ENCODE measurements at regions not wholly inside any gene's neighbourhood (a gene's known extent, or its start where the extent isn't known, plus 50 kb on each side); places are given as distances from the start of the nearest gene placed in this dataset.

- no peaks in the 10 kb centered on the region for H3K36me3 ChIP-seq (ENCODE audit: control insufficient read depth, insufficient read depth, low read length)
- no peak overlapping the region for H3K27ac ChIP-seq (ENCODE audit: low read depth, low read length, severe bottlenecking)
- 88 to 100% methylated on average over 2 of the region's 2 CpGs for WGBS, 2 experiments (ENCODE audit: insufficient coverage in 2 of 2)
- H3K4me3 ChIP-seq (ENCODE audit: extremely low read depth, insufficient read depth, low read length, poor library complexity, severe bottlenecking) = no peak overlapping the region
- no peaks in the 10 kb centered on the region for H3K4me1 ChIP-seq (ENCODE audit: control insufficient read depth, insufficient read depth, low read length, poor library complexity, severe bottlenecking)
- H3K9me3 ChIP-seq (ENCODE audit: control insufficient read depth, low read length) = no peaks in the 10 kb centered on the region
These were observed 659.2 kb downstream of the PCDH7 start for GRCh38 chr4:31379364-31379763.

GRCh38 chr4:31383767-31384166 lies 663.6 kb downstream of the PCDH7 start:
- 88 to 100% methylated on average over 2 of the region's 2 CpGs for WGBS, 2 experiments (ENCODE audit: insufficient coverage in 2 of 2)
- Histone ChIP-seq H3K4me3 (ENCODE audit: extremely low read depth, insufficient read depth, low read length, poor library complexity, severe bottlenecking) (no peak overlapping the region), H3K4me1 (ENCODE audit: control insufficient read depth, insufficient read depth, low read length, poor library complexity, severe bottlenecking) (no peaks in the 10 kb centered on the region), H3K9me3 (ENCODE audit: control insufficient read depth, low read length) (no peaks in the 10 kb centered on the region), H3K36me3 (ENCODE audit: control insufficient read depth, insufficient read depth, low read length) (no peaks in the 10 kb centered on the region), H3K27ac (ENCODE audit: low read depth, low read length, severe bottlenecking) (no peak overlapping the region)

- no peaks in the 10 kb centered on the region for H3K9me3 ChIP-seq (ENCODE audit: control insufficient read depth, low read length)
- no peak overlapping the region for H3K27ac ChIP-seq (ENCODE audit: low read depth, low read length, severe bottlenecking)
These were observed 670.7 kb downstream of the PCDH7 start for GRCh38 chr4:31390849-31391248.

GRCh38 chr4:31391976-31392375 lies 671.8 kb downstream of the PCDH7 start:
- Histone ChIP-seq H3K9me3 (ENCODE audit: control insufficient read depth, low read length) (no peaks in the 10 kb centered on the region), H3K36me3 (ENCODE audit: control insufficient read depth, insufficient read depth, low read length) (no peaks in the 10 kb centered on the region), H3K4me3 (ENCODE audit: extremely low read depth, insufficient read depth, low read length, poor library complexity, severe bottlenecking) (no peak overlapping the region), H3K4me1 (ENCODE audit: control insufficient read depth, insufficient read depth, low read length, poor library complexity, severe bottlenecking) (no peaks in the 10 kb centered on the region), H3K27ac (ENCODE audit: low read depth, low read length, severe bottlenecking) (no peak overlapping the region)

More at GRCh38 chr4:31390849-31391248, 670.7 kb downstream of the PCDH7 start:
- H3K4me1 ChIP-seq (ENCODE audit: control insufficient read depth, insufficient read depth, low read length, poor library complexity, severe bottlenecking) = no peaks in the 10 kb centered on the region
- no peaks in the 10 kb centered on the region for H3K36me3 ChIP-seq (ENCODE audit: control insufficient read depth, insufficient read depth, low read length)
- no peak overlapping the region for H3K4me3 ChIP-seq (ENCODE audit: extremely low read depth, insufficient read depth, low read length, poor library complexity, severe bottlenecking)

- Histone ChIP-seq H3K36me3 (ENCODE audit: control insufficient read depth, insufficient read depth, low read length) (no peaks in the 10 kb centered on the region), H3K4me1 (ENCODE audit: control insufficient read depth, insufficient read depth, low read length, poor library complexity, severe bottlenecking) (no peaks in the 10 kb centered on the region), H3K9me3 (ENCODE audit: control insufficient read depth, low read length) (no peaks in the 10 kb centered on the region), H3K27ac (ENCODE audit: low read depth, low read length, severe bottlenecking) (no peak overlapping the region), H3K4me3 (ENCODE audit: extremely low read depth, insufficient read depth, low read length, poor library complexity, severe bottlenecking) (no peak overlapping the region)
- whole genome bisulfite sequencing, 2 experiments (ENCODE audit: insufficient coverage in 2 of 2) = 94% methylated on average over 2 of the region's 2 CpGs; no CpG with 5 or more reads in 1 of the 2 experiments
These were observed 672.8 kb downstream of the PCDH7 start for GRCh38 chr4:31392923-31393322.

GRCh38 chr4:31408121-31408520 lies 688.0 kb downstream of the PCDH7 start:
- Histone ChIP-seq H3K9me3 (ENCODE audit: control insufficient read depth, low read length) (no peaks in the 10 kb centered on the region), H3K4me1 (ENCODE audit: control insufficient read depth, insufficient read depth, low read length, poor library complexity, severe bottlenecking) (no peaks in the 10 kb centered on the region), H3K4me3 (ENCODE audit: extremely low read depth, insufficient read depth, low read length, poor library complexity, severe bottlenecking) (no peak overlapping the region), H3K36me3 (ENCODE audit: control insufficient read depth, insufficient read depth, low read length) (no peaks in the 10 kb centered on the region), H3K27ac (ENCODE audit: low read depth, low read length, severe bottlenecking) (no peak overlapping the region)
- 85 to 100% methylated on average over 2 of the region's 3 CpGs for WGBS, 2 experiments (ENCODE audit: insufficient coverage in 2 of 2)

GRCh38 chr4:31411565-31411964 lies 691.4 kb downstream of the PCDH7 start:
- H3K9me3 ChIP-seq (ENCODE audit: control insufficient read depth, low read length) = no peaks in the 10 kb centered on the region
- H3K4me3 ChIP-seq (ENCODE audit: extremely low read depth, insufficient read depth, low read length, poor library complexity, severe bottlenecking) = no peak overlapping the region
- H3K36me3 ChIP-seq (ENCODE audit: control insufficient read depth, insufficient read depth, low read length) = no peaks in the 10 kb centered on the region
- no peak overlapping the region for H3K27ac ChIP-seq (ENCODE audit: low read depth, low read length, severe bottlenecking)
- no CpG with 5 or more reads among the region's 1 CpG for WGBS, 2 experiments (ENCODE audit: insufficient coverage in 2 of 2)
- no peaks in the 10 kb centered on the region for H3K4me1 ChIP-seq (ENCODE audit: control insufficient read depth, insufficient read depth, low read length, poor library complexity, severe bottlenecking)

GRCh38 chr4:31415629-31416028 lies 695.5 kb downstream of the PCDH7 start:
- Histone ChIP-seq H3K4me3 (ENCODE audit: extremely low read depth, insufficient read depth, low read length, poor library complexity, severe bottlenecking) (no peak overlapping the region), H3K27ac (ENCODE audit: low read depth, low read length, severe bottlenecking) (no peak overlapping the region), H3K4me1 (ENCODE audit: control insufficient read depth, insufficient read depth, low read length, poor library complexity, severe bottlenecking) (no peaks in the 10 kb centered on the region), H3K36me3 (ENCODE audit: control insufficient read depth, insufficient read depth, low read length) (no peaks in the 10 kb centered on the region), H3K9me3 (ENCODE audit: control insufficient read depth, low read length) (no peaks in the 10 kb centered on the region)
- 100% methylated on average over 2 of the region's 3 CpGs for WGBS, 2 experiments (ENCODE audit: insufficient coverage in 2 of 2)

- 81 to 86% methylated on average over 7 of the region's 7 CpGs for WGBS, 2 experiments (ENCODE audit: insufficient coverage in 2 of 2)
- H3K27ac ChIP-seq (ENCODE audit: low read depth, low read length, severe bottlenecking) = no peak overlapping the region
These were observed 696.3 kb downstream of the PCDH7 start for GRCh38 chr4:31416498-31416897.

GRCh38 chr4:31417040-31417439 lies 696.9 kb downstream of the PCDH7 start:
- Histone ChIP-seq H3K36me3 (ENCODE audit: control insufficient read depth, insufficient read depth, low read length) (no peaks in the 10 kb centered on the region), H3K4me1 (ENCODE audit: control insufficient read depth, insufficient read depth, low read length, poor library complexity, severe bottlenecking) (no peaks in the 10 kb centered on the region), H3K9me3 (ENCODE audit: control insufficient read depth, low read length) (no peaks in the 10 kb centered on the region), H3K4me3 (ENCODE audit: extremely low read depth, insufficient read depth, low read length, poor library complexity, severe bottlenecking) (no peak overlapping the region), H3K27ac (ENCODE audit: low read depth, low read length, severe bottlenecking) (no peak overlapping the region)
- 84 to 96% methylated on average over 3 of the region's 3 CpGs for WGBS, 2 experiments (ENCODE audit: insufficient coverage in 2 of 2)

More at GRCh38 chr4:31416498-31416897, 696.3 kb downstream of the PCDH7 start:
- H3K4me3 ChIP-seq (ENCODE audit: extremely low read depth, insufficient read depth, low read length, poor library complexity, severe bottlenecking) = no peak overlapping the region
- no peaks in the 10 kb centered on the region for H3K9me3 ChIP-seq (ENCODE audit: control insufficient read depth, low read length)
- H3K4me1 ChIP-seq (ENCODE audit: control insufficient read depth, insufficient read depth, low read length, poor library complexity, severe bottlenecking) = no peaks in the 10 kb centered on the region
- no peaks in the 10 kb centered on the region for H3K36me3 ChIP-seq (ENCODE audit: control insufficient read depth, insufficient read depth, low read length)

GRCh38 chr4:31422006-31422405 lies 701.8 kb downstream of the PCDH7 start:
- Histone ChIP-seq H3K27ac (ENCODE audit: low read depth, low read length, severe bottlenecking) (no peak overlapping the region), H3K9me3 (ENCODE audit: control insufficient read depth, low read length) (no peaks in the 10 kb centered on the region), H3K36me3 (ENCODE audit: control insufficient read depth, insufficient read depth, low read length) (no peaks in the 10 kb centered on the region), H3K4me3 (ENCODE audit: extremely low read depth, insufficient read depth, low read length, poor library complexity, severe bottlenecking) (no peak overlapping the region), H3K4me1 (ENCODE audit: control insufficient read depth, insufficient read depth, low read length, poor library complexity, severe bottlenecking) (no peaks in the 10 kb centered on the region)
- 71 to 86% methylated on average over 1 to 2 of the region's 2 CpGs for WGBS, 2 experiments (ENCODE audit: insufficient coverage in 2 of 2)

- H3K9me3 ChIP-seq (ENCODE audit: control insufficient read depth, low read length) = no peaks in the 10 kb centered on the region
- 94 to 95% methylated on average over 2 to 3 of the region's 3 CpGs for WGBS, 2 experiments (ENCODE audit: insufficient coverage in 2 of 2)
- H3K4me3 ChIP-seq (ENCODE audit: extremely low read depth, insufficient read depth, low read length, poor library complexity, severe bottlenecking) = no peak overlapping the region
- no peaks in the 10 kb centered on the region for H3K36me3 ChIP-seq (ENCODE audit: control insufficient read depth, insufficient read depth, low read length)
- H3K27ac ChIP-seq (ENCODE audit: low read depth, low read length, severe bottlenecking) = no peak overlapping the region
- H3K4me1 ChIP-seq (ENCODE audit: control insufficient read depth, insufficient read depth, low read length, poor library complexity, severe bottlenecking) = no peaks in the 10 kb centered on the region
These were observed 707.5 kb downstream of the PCDH7 start for GRCh38 chr4:31427691-31428090.

Measured in mesodermal cell (in vitro differentiated cells).